Suprapubic skin (tissue), 4 donors: ENCODE measurements at regions not wholly inside any gene's neighbourhood (a gene's known extent, or its start where the extent isn't known, plus 50 kb on each side); places are given as distances from the start of the nearest gene placed in this dataset.

Experiments
- DNase-seq, 2 donors: peaks; one replicate each; pipeline ENCODE4 v3.0.0-alpha.2; 2019; ENCODE audit warnings: low spot score in 2 of 2
- H3K27ac ChIP-seq: fragments of 200-600 bp; sonication (generic); one replicate; pipeline ENCODE4 v1.5.1; 2019
- H3K27me3 ChIP-seq: fragments of 200-600 bp; sonication (generic); one replicate; pipeline ENCODE4 v1.5.1; 2019
- H3K36me3 ChIP-seq: fragments of 200-600 bp; sonication (generic); one replicate; pipeline ENCODE4 v1.5.1; 2019
- H3K4me1 ChIP-seq: fragments of 200-600 bp; sonication (generic); one replicate; pipeline ENCODE4 v1.5.1; 2019
- H3K4me3 ChIP-seq: fragments of 200-600 bp; sonication (generic); one replicate; pipeline ENCODE4 v1.5.1; 2019; ENCODE audit warnings: mild to moderate bottlenecking
- H3K9me3 ChIP-seq: fragments of 200-600 bp; sonication (generic); one replicate; pipeline ENCODE4 v1.5.1; 2019
- EP300 ChIP-seq: sonication (generic); formaldehyde crosslinking; IDR thresholded peaks from one replicate; pipeline ENCODE4 v1.6.1; 2017; ENCODE audit warnings: antibody characterized with exemption
- POLR2A ChIP-seq, 2 donors: fragments of 450-650 bp; IDR thresholded peaks; one replicate each; pipeline ENCODE4 v1.6.1; 2017; ENCODE audit warnings: antibody characterized with exemption in 2 of 2, mild to moderate bottlenecking in 2 of 2, moderate library complexity in 2 of 2
- POLR2AphosphoS5 ChIP-seq, 3 donors: sonication (generic); formaldehyde crosslinking; IDR thresholded peaks; one replicate each; pipeline ENCODE4 v1.6.1; 2017; ENCODE audit warnings: antibody characterized with exemption in 3 of 3
- WGBS: methylation state at CpG from one replicate; pipeline ENCODE4 v1.1.5; 2018; 5-methylcytosine and 5-hydroxymethylcytosine counted together
- TF ChIP-seq, protein P1 (sequence below), 2 donors: fragments of 200-600 bp in 1 of 2; fragments of 450-650 bp in 1 of 2; sonication (generic) in 1 of 2; IDR thresholded peaks; one replicate each; pipeline ENCODE4 v1.5.1; 2016 to 2019; ENCODE audit warnings: antibody characterized with exemption in 2 of 2, mild to moderate bottlenecking in 1 of 2, moderate library complexity in 1 of 2

DNA sequence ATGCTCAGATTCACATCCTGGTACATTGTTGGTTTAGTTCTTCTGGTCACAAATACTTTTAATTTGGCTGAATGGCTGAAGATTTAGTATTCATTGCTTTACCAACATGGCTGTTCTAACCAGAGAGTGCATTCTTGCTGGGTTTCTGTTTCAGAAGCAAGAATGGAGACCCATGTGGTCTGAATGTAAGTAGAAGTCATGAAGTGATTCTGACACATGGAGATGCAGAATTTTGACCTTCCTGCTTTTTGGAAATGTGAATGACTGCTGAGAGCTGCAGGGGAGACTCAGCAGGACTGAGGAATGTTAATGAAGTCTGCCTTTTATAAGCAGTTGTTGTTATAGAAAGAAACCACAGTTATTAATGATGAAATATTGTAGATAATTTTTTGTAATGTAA lies 576.1 kb upstream of the MARCKS start:
- no peaks in the 10 kb centered on the region for H3K36me3 ChIP-seq
- no peak overlapping the region for H3K4me3 ChIP-seq
- H3K4me1 ChIP-seq: no peaks in the 10 kb centered on the region
- no peaks in the 10 kb centered on the region for H3K9me3 ChIP-seq
- no peaks in the 10 kb centered on the region for H3K27me3 ChIP-seq
- DNase-seq: no peak
- TF ChIP-seq POLR2A (IDR thresholded peaks at IDR 0.05) (no peak), POLR2AphosphoS5 (IDR thresholded peaks at IDR 0.05) (no peak), EP300 (no peak)
- TF ChIP-seq, protein P1, sequence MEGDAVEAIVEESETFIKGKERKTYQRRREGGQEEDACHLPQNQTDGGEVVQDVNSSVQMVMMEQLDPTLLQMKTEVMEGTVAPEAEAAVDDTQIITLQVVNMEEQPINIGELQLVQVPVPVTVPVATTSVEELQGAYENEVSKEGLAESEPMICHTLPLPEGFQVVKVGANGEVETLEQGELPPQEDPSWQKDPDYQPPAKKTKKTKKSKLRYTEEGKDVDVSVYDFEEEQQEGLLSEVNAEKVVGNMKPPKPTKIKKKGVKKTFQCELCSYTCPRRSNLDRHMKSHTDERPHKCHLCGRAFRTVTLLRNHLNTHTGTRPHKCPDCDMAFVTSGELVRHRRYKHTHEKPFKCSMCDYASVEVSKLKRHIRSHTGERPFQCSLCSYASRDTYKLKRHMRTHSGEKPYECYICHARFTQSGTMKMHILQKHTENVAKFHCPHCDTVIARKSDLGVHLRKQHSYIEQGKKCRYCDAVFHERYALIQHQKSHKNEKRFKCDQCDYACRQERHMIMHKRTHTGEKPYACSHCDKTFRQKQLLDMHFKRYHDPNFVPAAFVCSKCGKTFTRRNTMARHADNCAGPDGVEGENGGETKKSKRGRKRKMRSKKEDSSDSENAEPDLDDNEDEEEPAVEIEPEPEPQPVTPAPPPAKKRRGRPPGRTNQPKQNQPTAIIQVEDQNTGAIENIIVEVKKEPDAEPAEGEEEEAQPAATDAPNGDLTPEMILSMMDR (IDR thresholded peaks at IDR 0.05): no peak
- H3K27ac ChIP-seq: no peak overlapping the region

DNA sequence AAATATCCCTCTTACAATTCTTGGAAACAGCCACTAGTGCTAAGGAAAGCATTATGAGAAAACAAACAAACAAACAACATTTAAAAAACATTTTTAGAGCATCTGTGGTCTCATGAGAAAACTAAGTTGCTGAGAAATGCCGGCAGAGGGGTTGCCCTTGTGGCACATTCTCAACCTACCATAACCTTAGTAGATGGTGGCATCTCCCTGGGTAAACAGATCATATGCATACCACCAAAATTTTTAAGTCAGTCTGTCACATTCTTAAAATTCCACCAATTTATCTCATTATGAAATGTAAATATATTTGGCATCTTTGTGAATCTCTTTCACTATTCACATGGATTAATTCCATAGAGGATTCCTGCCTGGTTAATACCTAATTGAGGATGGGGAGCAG lies 575.7 kb upstream of the MARCKS start:
- H3K36me3 ChIP-seq: no peaks in the 10 kb centered on the region
- H3K27me3 ChIP-seq: no peaks in the 10 kb centered on the region
- no peaks in the 10 kb centered on the region for H3K9me3 ChIP-seq
- no peak overlapping the region for H3K27ac ChIP-seq
- TF ChIP-seq EP300 (no peak), POLR2AphosphoS5 (IDR thresholded peaks at IDR 0.05) (no peak), POLR2A (IDR thresholded peaks at IDR 0.05) (no peak)
- TF ChIP-seq, protein P1 (IDR thresholded peaks at IDR 0.05): no peak
- no peaks in the 10 kb centered on the region for H3K4me1 ChIP-seq
- H3K4me3 ChIP-seq: no peak overlapping the region
- no peak for DNase-seq
- WGBS: 74% methylated on average over 1 of the region's 1 CpG

DNA sequence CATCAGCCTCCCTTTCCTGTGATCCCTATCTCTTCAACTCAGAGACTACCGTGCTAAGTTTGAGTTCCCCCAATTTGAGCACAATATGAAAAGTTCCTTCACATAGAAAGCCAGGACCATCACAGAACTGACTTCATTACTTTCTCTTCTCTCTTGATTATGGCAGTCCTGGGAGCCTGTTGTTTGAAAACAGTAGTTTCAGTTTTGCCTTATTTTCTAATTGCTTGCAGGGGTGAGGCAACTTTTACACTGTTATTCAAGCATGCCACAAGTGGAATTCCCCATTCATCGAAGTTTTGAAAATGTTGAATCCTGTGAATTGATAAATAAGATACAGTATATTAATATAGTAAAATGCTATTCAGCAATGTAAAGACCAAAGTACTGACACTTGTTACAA lies 569.7 kb upstream of the MARCKS start:
- no peak for TF ChIP-seq POLR2AphosphoS5 (IDR thresholded peaks at IDR 0.05)
- no peak for TF ChIP-seq EP300
- TF ChIP-seq, protein P1 (IDR thresholded peaks at IDR 0.05): no peak
- TF ChIP-seq POLR2A (IDR thresholded peaks at IDR 0.05): no peak
- Histone ChIP-seq H3K4me1 (no peaks in the 10 kb centered on the region), H3K27me3 (no peaks in the 10 kb centered on the region), H3K27ac (no peak overlapping the region), H3K36me3 (no peaks in the 10 kb centered on the region), H3K9me3 (no peaks in the 10 kb centered on the region), H3K4me3 (no peak overlapping the region)
- no peak for DNase-seq
- 63% methylated on average over 2 of the region's 2 CpGs for WGBS

DNA sequence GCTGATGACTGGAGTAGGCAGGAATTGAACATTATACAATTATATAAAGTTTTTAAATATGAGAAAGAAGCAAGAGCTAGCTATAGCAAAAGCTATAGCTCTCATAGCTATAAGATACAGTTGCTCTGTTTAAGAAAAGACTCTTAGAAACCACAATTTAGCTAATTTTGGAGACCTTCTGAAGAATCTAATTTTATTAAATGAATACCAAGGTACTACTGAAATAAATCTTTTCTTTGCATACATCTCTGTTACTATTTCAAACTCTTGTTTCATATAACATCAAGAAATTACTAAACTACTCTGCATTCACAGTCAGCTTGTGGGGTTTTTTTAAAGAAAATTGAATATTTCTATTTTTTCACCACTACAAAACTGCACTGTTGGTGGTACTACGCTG lies 568.7 kb upstream of the MARCKS start:
- no peaks in the 10 kb centered on the region for H3K4me1 ChIP-seq
- no peaks in the 10 kb centered on the region for H3K27me3 ChIP-seq
- H3K9me3 ChIP-seq: no peaks in the 10 kb centered on the region
- TF ChIP-seq POLR2AphosphoS5 (IDR thresholded peaks at IDR 0.05): no peak
- TF ChIP-seq EP300: no peak
- TF ChIP-seq, protein P1 (IDR thresholded peaks at IDR 0.05): no peak
- H3K36me3 ChIP-seq: no peaks in the 10 kb centered on the region
- no peak overlapping the region for H3K27ac ChIP-seq
- H3K4me3 ChIP-seq: no peak overlapping the region
- WGBS: 78% methylated on average over 1 of the region's 1 CpG
- no peak for DNase-seq

DNA sequence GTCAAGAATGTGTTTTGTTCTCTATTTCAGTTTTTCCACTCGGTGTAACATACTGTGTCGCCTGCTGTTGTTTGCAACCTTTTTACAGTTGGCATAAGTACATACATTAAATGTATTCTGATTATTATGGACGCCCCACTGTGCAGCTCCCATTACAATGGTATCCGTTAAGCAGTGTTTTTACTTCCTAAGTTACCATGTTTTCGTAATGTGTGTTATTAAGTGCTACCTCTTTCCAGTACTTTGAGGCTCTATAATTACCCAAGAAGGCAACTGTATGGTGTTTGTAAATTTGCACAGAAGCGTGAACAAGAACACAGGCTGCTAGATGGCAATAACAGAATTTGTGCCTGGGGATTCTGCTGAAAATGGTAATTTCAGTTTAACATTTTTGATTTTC lies 568.0 kb upstream of the MARCKS start:
- WGBS: 94% methylated on average over 6 of the region's 6 CpGs

More for the DNA sequence above, 568.0 kb upstream of the MARCKS start:
- no peaks in the 10 kb centered on the region for H3K4me1 ChIP-seq
- no peak overlapping the region for H3K4me3 ChIP-seq
- H3K27me3 ChIP-seq: no peaks in the 10 kb centered on the region
- DNase-seq: no peak
- H3K27ac ChIP-seq: no peak overlapping the region
- TF ChIP-seq, protein P1 (IDR thresholded peaks at IDR 0.05): no peak
- TF ChIP-seq EP300: no peak
- H3K36me3 ChIP-seq: no peaks in the 10 kb centered on the region
- no peaks in the 10 kb centered on the region for H3K9me3 ChIP-seq
